Loucy (cell line): ENCODE measurements at regions not wholly inside any gene's neighbourhood (a gene's known extent, or its start where the extent isn't known, plus 50 kb on each side); places are given as distances from the start of the nearest gene placed in this dataset.

Experiments
- H2AFZ ChIP-seq: fragments of 200-600 bp; sonication (generic); 2 replicates; pipeline ENCODE4 v1.6.0; 2016; ENCODE audit warnings: antibody characterized with exemption, mild to moderate bottlenecking, low read length, moderate library complexity
- H3F3A ChIP-seq: fragments of 200-600 bp; 2 replicates; pipeline ENCODE4 v1.6.0; 2016; ENCODE audit warnings: antibody characterized with exemption, low read depth, mild to moderate bottlenecking
- H3K27me3 ChIP-seq: fragments of 200-600 bp; sonication (generic); 2 replicates; pipeline ENCODE4 v1.6.1; 2014; ENCODE audit warnings: low read length, mild to moderate bottlenecking; ENCODE audit not compliant: insufficient read depth, poor library complexity, severe bottlenecking
- H3K36me3 ChIP-seq: fragments of 200-600 bp; sonication (generic); 2 replicates; pipeline ENCODE4 v1.6.1; 2016; ENCODE audit warnings: low read length; ENCODE audit not compliant: insufficient read depth
- H3K4me1 ChIP-seq: fragments of 200-600 bp; sonication (generic); 2 replicates; pipeline ENCODE4 v1.5.1; 2014; ENCODE audit warnings: low read length, mild to moderate bottlenecking; ENCODE audit not compliant: insufficient read depth, poor library complexity, severe bottlenecking
- H3K4me2 ChIP-seq: fragments of 200-600 bp; sonication (generic); 2 replicates; pipeline ENCODE4 v1.6.0; 2014; ENCODE audit warnings: antibody characterized with exemption, low read length, low read depth, mild to moderate bottlenecking; ENCODE audit not compliant: poor library complexity, severe bottlenecking
- H3K4me3 ChIP-seq: fragments of 200-600 bp; sonication (generic); 2 replicates; pipeline ENCODE4 v1.5.1; 2014; ENCODE audit warnings: low read length, mild to moderate bottlenecking, mixed read lengths; ENCODE audit not compliant: poor library complexity, severe bottlenecking
- H3K79me2 ChIP-seq: fragments of 200-600 bp; sonication (generic); 2 replicates; pipeline ENCODE4 v1.6.1; 2014; ENCODE audit warnings: low read length; ENCODE audit not compliant: insufficient read depth
- H3K9ac ChIP-seq: fragments of 200-600 bp; sonication (generic); 2 replicates; pipeline ENCODE4 v1.6.0; 2014; ENCODE audit warnings: mild to moderate bottlenecking, low read depth, low read length, moderate library complexity; ENCODE audit not compliant: poor library complexity, severe bottlenecking
- H3K9me2 ChIP-seq: fragments of 200-600 bp; sonication (generic); replicated peaks from 2 replicates; pipeline ENCODE4 v1.6.1; 2016; ENCODE audit warnings: low read depth, low read length, mixed read lengths
- H3K9me3 ChIP-seq: fragments of 200-600 bp; sonication (generic); 2 replicates; pipeline ENCODE4 v1.6.1; 2014; ENCODE audit warnings: mild to moderate bottlenecking, antibody characterized with exemption, low read length, low read depth; ENCODE audit not compliant: insufficient read depth
- H4K20me1 ChIP-seq: fragments of 200-600 bp; sonication (generic); 2 replicates; pipeline ENCODE4 v1.6.0; 2014; ENCODE audit warnings: antibody characterized with exemption, low read length, mild to moderate bottlenecking; ENCODE audit not compliant: insufficient read depth, poor library complexity, severe bottlenecking
- EZH2phosphoT487 ChIP-seq: fragments of 200-600 bp; IDR thresholded peaks from 2 replicates; pipeline ENCODE4 v1.6.1; 2018; ENCODE audit warnings: antibody characterized with exemption, mild to moderate bottlenecking, moderate library complexity, borderline replicate concordance
- TF ChIP-seq, protein P1 (sequence below): fragments of 200-600 bp; sonication (generic); conservative IDR thresholded peaks from 2 replicates; pipeline ENCODE4 v1.5.1; 2014; ENCODE audit warnings: mild to moderate bottlenecking, antibody characterized with exemption, low read length

DNA sequence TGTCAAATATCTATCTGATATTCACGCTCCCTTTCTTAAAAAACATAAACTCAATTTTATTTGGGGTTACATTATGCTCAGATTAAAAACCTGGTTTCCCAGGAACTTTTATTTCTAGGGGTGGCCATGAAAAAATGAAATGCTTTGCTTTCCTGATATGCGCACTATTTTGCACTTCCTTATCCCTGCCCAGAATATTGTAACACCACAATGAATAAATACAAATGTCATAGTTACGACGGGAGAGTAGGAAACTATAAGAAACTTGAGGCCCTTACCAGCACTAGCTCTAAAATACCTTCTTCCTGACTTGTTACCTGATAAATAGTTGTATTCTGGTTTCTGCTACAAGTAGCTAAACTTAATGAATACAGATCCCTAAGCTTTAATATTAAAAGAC is 475.6 kb upstream of the CWC22 start:
- Histone ChIP-seq H3K4me2 (no peak overlapping the region), H2AFZ (no peak overlapping the region; the same call in 1 of the 2 replicates), H4K20me1 (no peaks in the 10 kb centered on the region), H3K4me1 (no peaks in the 10 kb centered on the region), H3K9me3 (no peaks in the 10 kb centered on the region), H3K79me2 (no peaks in the 10 kb centered on the region), H3K9ac (no peak overlapping the region), H3K9me2 (no peaks in the 10 kb centered on the region), H3F3A (no peaks in the 10 kb centered on the region), H3K27me3 (no peaks in the 10 kb centered on the region), H3K4me3 (no peak overlapping the region), H3K36me3 (no peaks in the 10 kb centered on the region)
- no peak for TF ChIP-seq EZH2phosphoT487
- TF ChIP-seq, protein P1, sequence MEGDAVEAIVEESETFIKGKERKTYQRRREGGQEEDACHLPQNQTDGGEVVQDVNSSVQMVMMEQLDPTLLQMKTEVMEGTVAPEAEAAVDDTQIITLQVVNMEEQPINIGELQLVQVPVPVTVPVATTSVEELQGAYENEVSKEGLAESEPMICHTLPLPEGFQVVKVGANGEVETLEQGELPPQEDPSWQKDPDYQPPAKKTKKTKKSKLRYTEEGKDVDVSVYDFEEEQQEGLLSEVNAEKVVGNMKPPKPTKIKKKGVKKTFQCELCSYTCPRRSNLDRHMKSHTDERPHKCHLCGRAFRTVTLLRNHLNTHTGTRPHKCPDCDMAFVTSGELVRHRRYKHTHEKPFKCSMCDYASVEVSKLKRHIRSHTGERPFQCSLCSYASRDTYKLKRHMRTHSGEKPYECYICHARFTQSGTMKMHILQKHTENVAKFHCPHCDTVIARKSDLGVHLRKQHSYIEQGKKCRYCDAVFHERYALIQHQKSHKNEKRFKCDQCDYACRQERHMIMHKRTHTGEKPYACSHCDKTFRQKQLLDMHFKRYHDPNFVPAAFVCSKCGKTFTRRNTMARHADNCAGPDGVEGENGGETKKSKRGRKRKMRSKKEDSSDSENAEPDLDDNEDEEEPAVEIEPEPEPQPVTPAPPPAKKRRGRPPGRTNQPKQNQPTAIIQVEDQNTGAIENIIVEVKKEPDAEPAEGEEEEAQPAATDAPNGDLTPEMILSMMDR, result no peak

DNA sequence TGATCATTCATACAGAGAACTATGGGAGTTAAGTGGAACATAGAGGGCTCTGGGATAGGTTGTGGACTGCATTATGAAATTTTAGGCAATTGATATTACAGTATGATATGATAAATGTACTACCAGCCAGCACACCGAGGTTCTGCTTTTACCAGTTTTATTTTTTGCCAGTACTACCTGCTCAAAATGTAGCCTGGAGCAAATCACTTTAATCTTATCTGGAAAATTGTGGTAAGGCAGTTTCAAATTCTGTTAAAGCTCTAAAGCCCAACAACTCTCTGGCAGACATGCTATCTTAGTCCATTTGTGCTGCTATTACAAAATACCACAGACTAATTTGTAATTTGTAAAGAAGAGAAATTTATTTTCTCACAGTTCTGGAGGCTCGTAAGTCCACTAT is 474.9 kb upstream of the CWC22 start:
- no peaks in the 10 kb centered on the region for H3K79me2 ChIP-seq
- no peaks in the 10 kb centered on the region for H3K36me3 ChIP-seq
- H3K4me1 ChIP-seq, result no peaks in the 10 kb centered on the region
- H3K9me2 ChIP-seq, result no peaks in the 10 kb centered on the region
- no peak overlapping the region for H3K9ac ChIP-seq
- no peaks in the 10 kb centered on the region for H3K9me3 ChIP-seq
- H4K20me1 ChIP-seq, result no peaks in the 10 kb centered on the region
- no peak overlapping the region for H3K4me3 ChIP-seq
- no peak overlapping the region for H3K4me2 ChIP-seq
- no peak overlapping the region; the same call in 1 of the 2 replicates for H2AFZ ChIP-seq
- TF ChIP-seq, protein P1, result no peak
- no peak for TF ChIP-seq EZH2phosphoT487
- H3K27me3 ChIP-seq, result no peaks in the 10 kb centered on the region
- no peaks in the 10 kb centered on the region for H3F3A ChIP-seq

DNA sequence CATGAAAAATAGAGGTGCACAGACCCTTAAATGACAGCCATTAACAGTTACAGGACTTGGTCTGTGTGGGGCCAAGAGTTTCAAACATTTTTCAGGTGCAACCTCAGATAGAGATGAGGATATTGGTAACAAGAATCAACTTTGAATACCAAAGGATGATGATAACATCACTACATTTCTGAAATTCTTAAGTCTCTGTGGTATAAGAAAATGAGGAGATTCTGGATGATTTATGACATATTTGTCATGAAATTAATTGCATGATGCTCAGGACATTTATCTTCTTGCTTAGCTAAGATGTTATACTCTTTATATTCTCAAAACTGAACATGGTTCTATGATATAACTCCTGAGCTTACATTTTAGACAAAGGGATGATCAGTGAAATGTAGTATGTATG is 471.8 kb upstream of the CWC22 start:
- H3K4me2 ChIP-seq, result no peak overlapping the region
- H3K9me3 ChIP-seq, result no peaks in the 10 kb centered on the region
- no peaks in the 10 kb centered on the region for H3K36me3 ChIP-seq
- no peak overlapping the region for H3K9ac ChIP-seq
- H3K4me3 ChIP-seq, result no peak overlapping the region
- H2AFZ ChIP-seq, result no peak overlapping the region
- H3K9me2 ChIP-seq, result no peaks in the 10 kb centered on the region
- no peaks in the 10 kb centered on the region for H3K79me2 ChIP-seq
- no peaks in the 10 kb centered on the region for H3F3A ChIP-seq
- no peaks in the 10 kb centered on the region for H4K20me1 ChIP-seq
- TF ChIP-seq EZH2phosphoT487, result no peak
- no peaks in the 10 kb centered on the region for H3K27me3 ChIP-seq
- no peaks in the 10 kb centered on the region for H3K4me1 ChIP-seq

DNA sequence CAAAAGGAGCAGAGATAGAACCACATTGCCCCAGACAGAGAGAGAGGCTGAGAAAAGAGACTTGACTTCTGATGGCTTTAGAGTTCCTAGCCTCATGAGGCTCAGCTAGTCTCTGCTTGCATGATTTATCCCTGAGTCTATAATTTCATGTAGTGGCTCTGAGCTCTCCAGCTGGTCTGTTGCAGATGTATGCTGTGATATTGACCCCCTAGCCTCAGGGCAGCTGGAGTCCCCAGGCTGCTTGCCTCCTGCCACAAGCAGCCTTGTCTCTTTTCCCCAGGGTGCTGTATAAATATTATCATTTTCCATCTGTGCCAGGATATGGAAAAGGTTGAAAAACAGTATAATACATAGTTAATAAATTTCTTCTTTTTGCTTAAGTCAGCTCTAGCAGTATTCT is 467.6 kb upstream of the CWC22 start:
- Histone ChIP-seq H3K4me3 (no peak overlapping the region), H4K20me1 (no peaks in the 10 kb centered on the region), H2AFZ (no peak overlapping the region), H3K79me2 (no peaks in the 10 kb centered on the region), H3K4me2 (no peak overlapping the region), H3K9me3 (no peaks in the 10 kb centered on the region), H3K27me3 (no peaks in the 10 kb centered on the region), H3K9me2 (no peaks in the 10 kb centered on the region), H3K4me1 (no peaks in the 10 kb centered on the region), H3F3A (no peaks in the 10 kb centered on the region), H3K9ac (no peak overlapping the region), H3K36me3 (no peaks in the 10 kb centered on the region)
- no peak for TF ChIP-seq EZH2phosphoT487
- TF ChIP-seq, protein P1, result no peak
